Colonic mucosa (tissue), 4 donors: ENCODE measurements at regions not wholly inside any gene's neighbourhood (a gene's known extent, or its start where the extent isn't known, plus 50 kb on each side); places are given as distances from the start of the nearest gene placed in this dataset.

Source experiments
- DNase-seq: peaks from one replicate; pipeline ENCODE4 v3.0.0-alpha.2; 2020
- H3K27ac ChIP-seq: fragments of 200-600 bp; one replicate; pipeline ENCODE4 v1.8.0; 2021
- H3K27me3 ChIP-seq: fragments of 200-600 bp; one replicate; pipeline ENCODE4 v1.8.0; 2021
- H3K36me3 ChIP-seq: fragments of 200-600 bp; one replicate; pipeline ENCODE4 v1.8.0; 2021
- H3K4me1 ChIP-seq: fragments of 200-600 bp; one replicate; pipeline ENCODE4 v1.8.0; 2021; ENCODE audit warnings: mild to moderate bottlenecking
- H3K4me3 ChIP-seq: fragments of 200-600 bp; one replicate; pipeline ENCODE4 v1.8.0; 2021
- H3K9ac ChIP-seq, 2 donors: one replicate each; pipeline ENCODE4 v1.7.0; 2013; ENCODE audit warnings: control low read depth in 2 of 2, low read depth in 2 of 2, low read length in 2 of 2
- H3K9me3 ChIP-seq: fragments of 200-600 bp; one replicate; pipeline ENCODE4 v1.8.0; 2021
- CTCF ChIP-seq: fragments of 200-600 bp; IDR thresholded peaks from one replicate; pipeline ENCODE4 v1.8.0; 2022; ENCODE audit warnings: antibody characterized with exemption, mild to moderate bottlenecking
- intact Hi-C: fragments of 100-400 bp; cut with DNase I; formaldehyde crosslinking; loops from one replicate; pipeline ENCODE4 v1.14.1; 2022
- donor health status: healthy.
- donor health status: DM: no; HTN: no; CAD: no.
- donor health status: DM: no; HTN: no; CAD: no.

GRCh38 chr2:163345795-163346573 is 389.8 kb downstream of the FIGN start:
- H3K9ac ChIP-seq = no peak overlapping the region
- peak; percentile 73 for TF ChIP-seq CTCF

GRCh38 chr2:163343316-163343715 is 392.5 kb downstream of the FIGN start:
- no peak for DNase-seq
- Histone ChIP-seq H3K9me3 (no peaks in the 10 kb centered on the region), H3K9ac (no peak overlapping the region), H3K4me1 (no peaks in the 10 kb centered on the region), H3K27me3 (no peaks in the 10 kb centered on the region), H3K27ac (no peak overlapping the region), H3K4me3 (no peak overlapping the region), H3K36me3 (no peaks in the 10 kb centered on the region)
- TF ChIP-seq CTCF = no peak
- intact Hi-C loops = loop anchor here (5.0 kb wide), 1 partner anchor 1149 kb away; no protein-coding TSS in a partner anchor

More at GRCh38 chr2:163345795-163346573, 389.8 kb downstream of the FIGN start:
- intact Hi-C loops = loop anchor here (5.0 kb wide), 1 partner anchor 716 kb away; no protein-coding TSS in a partner anchor
- no peak overlapping the region for H3K27ac ChIP-seq
- no peak overlapping the region for H3K4me3 ChIP-seq
- no peaks in the 10 kb centered on the region for H3K36me3 ChIP-seq
- H3K9me3 ChIP-seq = no peaks in the 10 kb centered on the region
- H3K4me1 ChIP-seq = no peaks in the 10 kb centered on the region
- DNase-seq = no peak
- no peaks in the 10 kb centered on the region for H3K27me3 ChIP-seq

GRCh38 chr2:163341426-163341825 is 394.4 kb downstream of the FIGN start:
- Histone ChIP-seq H3K36me3 (no peaks in the 10 kb centered on the region), H3K27ac (no peak overlapping the region), H3K9me3 (no peaks in the 10 kb centered on the region), H3K9ac (no peak overlapping the region), H3K4me1 (no peaks in the 10 kb centered on the region), H3K27me3 (no peaks in the 10 kb centered on the region), H3K4me3 (no peak overlapping the region)
- intact Hi-C loops = loop anchor here (5.0 kb wide), 1 partner anchor 1151 kb away; no protein-coding TSS in a partner anchor
- TF ChIP-seq CTCF = no peak
- no peak for DNase-seq

GRCh38 chr2:163338270-163338669 is 397.5 kb downstream of the FIGN start:
- Histone ChIP-seq H3K9ac (no peak overlapping the region), H3K4me3 (no peak overlapping the region), H3K36me3 (no peaks in the 10 kb centered on the region), H3K27me3 (no peaks in the 10 kb centered on the region), H3K27ac (no peak overlapping the region), H3K9me3 (no peaks in the 10 kb centered on the region), H3K4me1 (no peaks in the 10 kb centered on the region)
- no peak for TF ChIP-seq CTCF
- DNase-seq = no peak
- intact Hi-C loops = no loop called here

GRCh38 chr2:163324677-163325076 is 411.1 kb downstream of the FIGN start:
- H3K9ac ChIP-seq = no peak overlapping the region
- no peak overlapping the region for H3K27ac ChIP-seq
- no peaks in the 10 kb centered on the region for H3K9me3 ChIP-seq
- H3K4me3 ChIP-seq = no peak overlapping the region
- no peak for TF ChIP-seq CTCF
- no peaks in the 10 kb centered on the region for H3K36me3 ChIP-seq
- DNase-seq = no peak
- H3K4me1 ChIP-seq = no peaks in the 10 kb centered on the region
- intact Hi-C loops = no loop called here
- H3K27me3 ChIP-seq = no peaks in the 10 kb centered on the region
